Bronchial epithelial cell (primary cell): ENCODE measurements at regions not wholly inside any gene's neighbourhood (a gene's known extent, or its start where the extent isn't known, plus 50 kb on each side); places are given as distances from the start of the nearest gene placed in this dataset.
A peak's percentile ranks its signal among the peaks of the same experiment; 100 is the strongest.
"Not testable (repeated sequence)": the region's sequence is repeated elsewhere in the genome, so short reads cannot be mapped to it uniquely, and the experiment has no call there.

Source experiments
- DNase-seq: peaks from one replicate; pipeline ENCODE4 v3.0.0-alpha.2; 2010; ENCODE audit warnings: low read depth
- FAIRE-seq: peaks from 2 replicates; lab custom pipeline; 2011; peaks lifted over from hg19 to GRCh38; lab: Jason Lieb, UNC
- H3K27me3 ChIP-seq: 2 replicates; pipeline ENCODE4 v1.5.1; 2011; ENCODE audit warnings: low read length; ENCODE audit not compliant: control insufficient read depth, insufficient read depth
- H3K36me3 ChIP-seq: 2 replicates; pipeline ENCODE4 v1.5.1; 2011; ENCODE audit warnings: low read length; ENCODE audit not compliant: control insufficient read depth, insufficient read depth
- H3K4me3 ChIP-seq: 2 replicates; pipeline ENCODE4 v1.5.1; 2011; ENCODE audit warnings: mild to moderate bottlenecking, low read depth, low read length, control low read depth
- TF ChIP-seq, protein P1 (sequence below): IDR thresholded peaks from 2 replicates; pipeline ENCODE4 v1.5.1; 2011; ENCODE audit warnings: mild to moderate bottlenecking, moderate library complexity, low read length, control low read depth, inconsistent platforms; ENCODE audit not compliant: insufficient read depth, severe bottlenecking

GRCh38 chr1:148347781-148348180 is 135.3 kb downstream of the PPIAL4G start:
- H3K36me3 ChIP-seq = no peaks in the 10 kb centered on the region
- H3K27me3 ChIP-seq = peaks cover 3% of the 10 kb centered on the region
- TF ChIP-seq, protein P1, sequence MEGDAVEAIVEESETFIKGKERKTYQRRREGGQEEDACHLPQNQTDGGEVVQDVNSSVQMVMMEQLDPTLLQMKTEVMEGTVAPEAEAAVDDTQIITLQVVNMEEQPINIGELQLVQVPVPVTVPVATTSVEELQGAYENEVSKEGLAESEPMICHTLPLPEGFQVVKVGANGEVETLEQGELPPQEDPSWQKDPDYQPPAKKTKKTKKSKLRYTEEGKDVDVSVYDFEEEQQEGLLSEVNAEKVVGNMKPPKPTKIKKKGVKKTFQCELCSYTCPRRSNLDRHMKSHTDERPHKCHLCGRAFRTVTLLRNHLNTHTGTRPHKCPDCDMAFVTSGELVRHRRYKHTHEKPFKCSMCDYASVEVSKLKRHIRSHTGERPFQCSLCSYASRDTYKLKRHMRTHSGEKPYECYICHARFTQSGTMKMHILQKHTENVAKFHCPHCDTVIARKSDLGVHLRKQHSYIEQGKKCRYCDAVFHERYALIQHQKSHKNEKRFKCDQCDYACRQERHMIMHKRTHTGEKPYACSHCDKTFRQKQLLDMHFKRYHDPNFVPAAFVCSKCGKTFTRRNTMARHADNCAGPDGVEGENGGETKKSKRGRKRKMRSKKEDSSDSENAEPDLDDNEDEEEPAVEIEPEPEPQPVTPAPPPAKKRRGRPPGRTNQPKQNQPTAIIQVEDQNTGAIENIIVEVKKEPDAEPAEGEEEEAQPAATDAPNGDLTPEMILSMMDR = no peak
- FAIRE-seq (no peak), DNase-seq (no peak)
- no peak overlapping the region for H3K4me3 ChIP-seq

- TF ChIP-seq, protein P1 = peak; percentile 66
- DNase-seq = peak; percentile 39
- H3K36me3 ChIP-seq, H3K4me3 ChIP-seq, H3K27me3 ChIP-seq, FAIRE-seq: not testable (repeated sequence)
Measured at GRCh38 chr1:148345659-148346151, 137.4 kb downstream of the PPIAL4G start.

DNA sequence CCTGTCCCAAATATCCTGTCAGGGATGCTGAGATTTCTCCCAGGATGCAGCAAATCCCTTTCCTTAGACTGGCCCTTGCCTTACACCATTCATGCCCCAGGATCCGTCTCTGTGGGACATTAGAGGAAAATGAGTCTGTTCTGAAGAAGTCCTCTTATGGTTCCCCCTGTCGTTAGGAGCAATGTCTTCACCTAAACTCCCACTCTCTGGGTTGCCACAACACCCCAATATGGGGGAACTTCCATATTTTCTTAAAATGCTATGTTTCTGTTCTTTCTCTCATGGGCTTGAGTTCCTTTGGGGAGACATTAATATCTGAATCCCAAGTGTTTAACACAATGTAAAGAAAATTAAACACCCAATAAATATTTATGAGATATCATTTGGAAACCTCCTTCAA is 138.5 kb downstream of the PPIAL4G start:
- H3K4me3 ChIP-seq, DNase-seq, FAIRE-seq, H3K27me3 ChIP-seq, H3K36me3 ChIP-seq: not testable (repeated sequence)

DNA sequence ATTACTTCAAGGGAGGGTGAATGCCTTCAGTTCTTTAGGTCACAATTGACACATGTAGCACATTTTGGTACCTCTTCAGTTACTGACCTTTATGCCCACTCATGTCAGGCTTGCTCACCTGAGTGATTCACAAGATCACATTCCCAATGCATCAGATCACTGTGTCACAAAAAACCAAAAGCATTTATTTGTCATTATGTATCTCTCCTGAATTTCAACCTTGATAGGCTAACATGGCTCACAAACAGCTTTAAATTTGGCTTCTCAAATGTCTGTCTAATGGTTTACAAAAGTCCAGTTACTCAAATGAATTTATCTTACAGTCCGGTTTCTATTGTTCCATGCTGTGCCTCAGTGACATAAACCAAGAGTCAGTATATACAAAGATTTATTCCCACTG is 141.4 kb downstream of the PPIAL4G start:
- FAIRE-seq, H3K27me3 ChIP-seq, H3K36me3 ChIP-seq, H3K4me3 ChIP-seq: not testable (repeated sequence)
- peak; percentile 68 for DNase-seq

GRCh38 chr1:148336121-148336918 is 146.8 kb downstream of the PPIAL4G start:
- not testable (repeated sequence) for DNase-seq, FAIRE-seq, H3K27me3 ChIP-seq, H3K36me3 ChIP-seq, H3K4me3 ChIP-seq

DNA sequence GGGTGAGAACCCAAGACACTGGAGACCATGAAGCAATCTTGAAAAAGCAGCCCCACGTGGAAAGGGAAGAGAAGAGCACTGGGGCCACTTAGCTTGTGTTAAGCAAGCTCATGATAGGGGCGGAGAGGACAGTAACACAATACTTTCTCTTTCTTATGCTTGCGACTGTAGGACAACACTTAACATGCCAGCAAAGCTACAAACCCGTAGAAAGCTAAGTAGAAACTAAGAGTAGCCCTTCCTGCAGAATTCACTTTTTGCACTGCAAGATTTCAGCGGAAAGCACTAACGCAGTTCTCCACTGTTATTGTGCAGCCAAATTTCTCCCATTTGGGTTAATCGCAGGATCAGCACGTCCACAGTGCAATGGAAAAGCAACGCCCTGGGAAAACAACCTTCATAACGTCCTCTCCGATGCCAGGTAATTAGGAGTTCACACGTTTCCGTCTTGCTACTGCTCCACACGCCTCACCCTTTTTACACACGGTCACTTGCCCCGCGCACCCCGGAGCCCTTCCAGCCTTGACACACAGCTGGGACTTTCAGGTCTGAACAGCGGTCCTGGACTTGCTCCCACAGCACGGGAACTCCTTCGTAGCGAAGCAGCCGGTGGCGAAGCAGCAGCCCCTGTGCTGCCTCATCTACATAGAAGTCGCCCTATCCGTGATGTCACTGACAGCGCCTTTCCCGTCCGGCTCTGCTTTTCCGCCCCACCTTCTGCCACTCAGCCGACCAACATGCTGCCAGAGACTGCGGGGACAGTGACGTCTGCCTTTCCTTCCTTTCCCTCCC is 148.6 kb downstream of the PPIAL4G start:
- TF ChIP-seq, protein P1 = no peak
- peak; percentile 97 for DNase-seq

GRCh38 chr1:148333875-148334338 is 149.2 kb downstream of the PPIAL4G start:
- no peaks in the 10 kb centered on the region for H3K36me3 ChIP-seq
- peak overlapping the region; percentile 38 for H3K4me3 ChIP-seq
- no peaks in the 10 kb centered on the region for H3K27me3 ChIP-seq
- TF ChIP-seq, protein P1 = no peak
- FAIRE-seq (no peak), DNase-seq (peak; percentile 15)

More for the DNA sequence above, 148.6 kb downstream of the PPIAL4G start:
- no peak for FAIRE-seq
- H3K4me3 ChIP-seq = peak overlapping the region; percentile 38
- no peaks in the 10 kb centered on the region for H3K27me3 ChIP-seq
- no peaks in the 10 kb centered on the region for H3K36me3 ChIP-seq
